KG1 (cell line): ENCODE measurements at regions not wholly inside any gene's neighbourhood (a gene's known extent, or its start where the extent isn't known, plus 50 kb on each side); places are given as distances from the start of the nearest gene placed in this dataset.
"Not testable (repeated sequence)": the region's sequence is repeated elsewhere in the genome, so short reads cannot be mapped to it uniquely, and the experiment has no call there.

Experiments
- DNase-seq: peaks from one replicate; lab custom pipeline; 2025; lab: John Stamatoyannopoulos, UW

DNA sequence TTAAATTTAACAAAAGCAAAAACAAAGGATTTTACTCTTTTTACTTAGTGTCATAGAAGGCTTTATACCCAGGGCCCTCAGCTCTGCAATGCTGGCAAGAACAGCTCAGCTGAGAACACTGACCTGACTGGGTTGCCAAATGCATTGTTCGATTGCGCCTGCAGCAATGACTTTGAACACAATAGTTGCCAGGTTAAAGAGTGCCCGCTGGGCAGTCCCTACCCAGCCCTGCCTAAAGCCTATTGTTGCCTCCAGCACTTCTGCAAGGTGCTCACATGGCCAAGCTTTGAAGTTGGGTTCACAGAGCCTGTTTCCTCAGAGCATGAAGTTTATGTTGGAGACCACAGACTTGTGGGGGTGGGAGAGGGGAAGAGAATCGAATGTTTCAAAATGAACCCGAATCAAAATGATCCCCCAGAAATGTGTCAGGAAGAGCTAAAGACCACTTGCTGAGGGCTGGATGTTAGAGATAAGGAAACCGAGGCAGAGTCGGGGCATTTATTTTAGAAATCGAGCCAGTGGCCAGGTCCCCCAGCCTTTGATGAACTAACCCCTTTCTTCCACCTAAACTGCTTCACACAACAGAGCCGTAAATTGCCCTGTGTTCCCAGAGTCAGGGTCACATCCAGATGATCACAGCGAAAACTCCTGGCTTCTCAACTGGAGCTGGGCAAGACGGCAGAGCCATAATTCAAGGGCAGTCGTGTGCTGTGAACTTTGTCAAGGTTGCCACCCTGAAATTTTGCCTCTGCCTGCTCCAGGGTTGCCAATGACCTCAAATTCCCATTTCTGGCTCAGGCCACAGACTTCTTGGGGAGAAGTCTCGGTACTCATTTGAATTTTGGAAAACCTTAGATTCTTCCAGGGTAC lies 55.0 kb downstream of the FOXA2 start:
- DNase-seq: no peak

DNA sequence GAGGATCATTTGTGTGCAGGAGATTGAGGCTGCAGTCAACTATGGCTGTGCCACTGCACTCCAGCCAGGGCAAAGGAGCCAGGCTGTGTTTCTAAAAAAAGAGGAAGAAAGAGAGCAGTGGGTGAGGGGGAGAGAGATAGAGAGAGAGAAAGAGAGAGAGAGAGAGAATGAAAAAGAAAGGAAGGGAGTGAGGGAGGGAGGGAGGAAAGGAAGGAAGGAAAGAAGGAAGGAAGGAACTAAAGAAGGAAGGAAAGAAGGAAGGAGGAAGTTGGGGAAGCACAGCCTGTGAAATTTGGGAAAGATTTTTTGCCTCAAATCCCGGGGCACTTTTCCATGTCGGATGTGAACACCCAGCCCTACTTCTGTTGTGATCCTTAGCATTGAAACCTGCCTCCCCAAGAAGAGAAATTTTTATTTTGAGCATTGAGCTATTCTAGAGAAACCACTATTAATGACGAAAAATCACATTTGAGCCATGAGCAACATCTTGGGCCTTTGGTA lies 57.8 kb downstream of the FOXA2 start:
- DNase-seq: no peak

DNA sequence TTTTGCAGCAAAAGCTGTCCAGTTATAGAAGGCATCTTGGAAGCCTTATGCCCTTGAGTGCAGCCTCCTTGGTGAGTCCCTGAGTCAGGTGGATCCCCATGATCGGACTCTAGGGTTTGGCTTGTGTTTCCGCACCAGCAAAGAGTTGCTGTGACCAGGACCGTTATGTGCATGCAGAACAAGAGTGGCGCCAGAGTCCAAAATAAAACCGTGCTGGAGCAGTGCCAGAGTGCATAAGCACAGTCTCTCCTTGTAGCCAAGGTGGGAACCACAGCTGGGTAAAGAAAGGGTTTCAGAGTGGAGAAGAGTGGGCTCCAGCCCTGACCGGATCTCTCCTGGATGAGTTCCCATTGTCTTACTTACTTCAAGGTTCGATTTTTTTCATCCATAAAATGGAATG lies 58.6 kb downstream of the FOXA2 start:
- DNase-seq: no peak

DNA sequence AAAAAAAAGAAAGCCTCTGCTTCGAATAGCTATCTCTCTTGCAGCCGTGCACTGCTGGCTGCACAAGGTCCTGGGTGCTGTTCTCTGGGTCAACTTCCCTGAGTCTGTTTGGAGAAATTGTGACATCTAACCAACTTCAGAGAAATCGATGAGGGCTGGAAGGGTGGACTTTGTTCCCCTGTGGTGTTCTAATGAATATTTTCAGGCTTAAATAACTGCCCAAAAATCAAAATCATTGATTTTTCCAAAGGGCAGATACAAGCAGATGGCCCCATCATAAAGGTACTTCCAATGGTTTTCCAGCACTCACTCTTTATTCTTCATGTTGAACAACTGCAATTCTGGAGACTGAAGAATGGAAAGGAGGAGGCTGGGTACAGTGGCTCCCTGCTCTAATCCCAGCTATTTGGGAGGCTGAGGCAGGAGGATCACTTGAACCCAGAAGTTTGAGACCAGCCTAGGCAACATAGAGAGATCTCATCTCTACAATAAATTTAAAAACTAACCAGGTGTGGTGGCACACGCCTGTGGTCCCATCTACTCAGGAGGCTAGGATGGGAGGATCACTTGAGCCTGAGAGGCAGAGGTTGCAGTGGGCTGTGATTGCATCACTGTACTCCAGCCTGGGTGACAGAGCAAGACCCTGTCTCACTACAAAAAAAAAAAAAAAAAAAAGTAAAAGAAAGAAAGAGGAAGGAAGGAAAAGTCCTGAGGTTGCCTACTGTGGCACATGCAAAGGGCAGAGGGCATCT lies 59.1 kb downstream of the FOXA2 start:
- no peak for DNase-seq

DNA sequence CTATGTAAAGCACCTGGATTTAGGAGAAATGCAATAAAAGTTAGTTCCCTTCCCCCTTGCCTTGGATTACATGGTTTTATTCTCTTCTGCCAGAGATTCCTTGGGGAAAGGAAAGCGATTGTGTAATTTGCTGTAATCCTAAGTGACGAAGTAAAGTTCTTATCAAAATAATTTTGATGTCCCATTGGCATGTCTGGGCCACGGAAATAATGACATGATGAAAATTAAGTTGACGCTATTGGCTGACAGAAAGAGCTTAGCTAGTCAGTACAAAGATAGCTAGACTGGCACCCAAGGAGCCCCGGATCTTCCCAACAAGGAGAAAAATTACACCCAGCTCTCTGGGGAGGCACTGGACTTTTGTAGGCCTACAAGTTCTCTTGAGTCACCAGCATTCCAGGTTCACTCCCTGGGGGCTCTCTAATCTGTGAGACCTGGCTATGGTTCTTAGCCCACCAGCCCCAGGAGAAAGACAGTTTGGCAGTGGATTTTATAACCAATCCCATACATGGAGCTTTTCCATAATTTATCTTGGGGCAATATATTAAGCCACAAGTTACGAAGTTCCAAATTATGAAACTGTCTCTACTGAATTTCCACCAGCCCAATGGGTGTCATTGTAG lies 59.9 kb downstream of the FOXA2 start:
- no peak for DNase-seq

DNA sequence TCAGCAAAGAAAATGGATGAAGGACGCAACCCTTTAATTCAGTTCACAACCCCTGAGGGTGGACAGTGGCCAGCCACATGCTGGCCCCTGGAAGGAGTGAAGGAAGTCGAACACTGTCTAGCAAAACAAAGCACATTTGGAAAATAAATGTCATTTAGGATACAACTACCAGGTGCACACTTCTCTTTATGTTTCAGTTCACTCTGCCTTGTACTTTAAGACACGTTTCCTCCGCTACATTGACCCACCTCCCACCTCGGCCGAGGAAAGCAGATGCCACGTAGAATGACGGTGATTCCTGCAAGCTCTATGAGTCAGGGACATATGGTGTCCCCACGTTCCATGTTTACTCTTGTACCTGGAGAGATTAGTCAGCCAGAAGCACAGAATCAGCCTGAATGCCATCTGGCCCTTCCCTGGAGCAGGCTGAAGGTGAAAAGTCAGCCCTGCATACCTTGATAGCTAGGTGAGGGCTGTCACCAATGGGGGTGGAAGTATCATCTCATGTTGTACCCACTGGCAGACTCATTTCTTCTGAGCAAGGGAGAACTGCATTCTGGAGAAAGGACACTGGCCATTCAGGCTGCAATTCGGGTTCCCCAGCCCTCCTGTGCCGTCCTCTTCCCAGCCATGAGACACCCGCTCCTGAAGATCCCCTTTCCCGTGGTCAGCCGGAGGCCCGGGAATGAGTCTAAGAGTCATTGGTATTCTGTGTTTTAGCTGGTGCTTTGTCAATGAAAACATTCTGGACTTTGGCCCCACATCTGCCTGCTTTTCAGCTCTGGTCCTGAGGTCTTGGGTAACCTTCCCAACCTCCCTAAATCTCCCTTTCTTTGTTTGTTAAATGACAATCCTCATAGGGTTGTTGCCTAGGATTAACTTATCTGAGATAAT lies 60.6 kb downstream of the FOXA2 start:
- no peak for DNase-seq

DNA sequence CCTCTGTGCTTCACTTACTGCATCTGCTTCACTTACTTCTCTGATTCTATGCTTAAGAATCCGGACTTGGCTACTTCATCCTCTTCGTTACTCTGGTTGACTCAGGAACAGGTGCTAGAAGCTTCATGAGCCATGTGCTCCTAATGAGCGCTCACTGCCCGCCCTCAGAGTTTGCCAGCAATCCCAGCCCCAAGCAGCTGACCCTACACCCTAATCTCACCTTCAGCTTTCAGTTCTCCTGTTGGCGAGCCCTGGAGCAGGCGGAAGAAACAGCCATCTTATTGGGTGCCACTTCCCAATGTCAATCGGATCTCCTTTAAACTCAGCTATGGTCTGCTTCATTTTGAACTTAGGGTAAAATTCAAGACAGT lies 61.3 kb downstream of the FOXA2 start:
- DNase-seq: no peak

DNA sequence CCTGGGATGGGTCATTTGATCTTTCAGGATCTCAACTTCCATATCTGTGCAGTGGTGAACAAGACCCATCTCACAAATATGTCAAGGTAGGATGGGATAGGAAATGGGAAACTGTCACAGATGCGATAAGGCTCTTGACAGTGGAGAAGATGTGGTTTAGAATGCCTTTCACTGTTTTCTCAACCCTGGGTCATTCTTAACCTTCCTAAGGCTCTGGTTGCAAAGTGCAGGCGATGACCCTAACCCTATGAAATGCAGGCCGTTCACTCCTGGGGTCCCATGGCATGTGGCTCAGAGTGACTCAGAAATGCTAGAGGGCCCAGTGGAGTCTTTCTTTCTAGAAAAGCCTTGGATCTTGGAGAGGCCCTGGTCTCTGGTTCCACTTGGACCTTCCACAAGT lies 61.7 kb downstream of the FOXA2 start:
- DNase-seq: no peak

DNA sequence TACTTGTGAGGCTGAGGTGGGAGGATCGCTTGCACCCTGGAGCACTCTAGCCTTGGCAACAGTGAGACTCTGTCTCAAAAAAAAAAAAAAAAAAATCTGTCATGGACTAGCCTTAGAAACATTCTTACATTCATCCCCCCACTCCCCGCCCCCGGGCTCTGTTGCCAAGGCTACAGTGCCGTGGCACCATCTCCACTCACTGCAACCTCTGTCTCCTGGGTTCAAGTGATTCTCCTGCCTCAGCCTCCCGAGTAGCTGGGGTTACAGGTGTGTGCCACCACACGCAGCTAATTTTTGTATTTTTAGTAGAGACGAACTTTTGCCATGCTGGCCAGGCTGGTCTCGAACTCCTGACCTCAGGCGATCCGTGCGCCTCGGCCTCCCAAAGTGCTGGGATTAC lies 62.4 kb downstream of the FOXA2 start:
- not testable (repeated sequence) for DNase-seq

DNA sequence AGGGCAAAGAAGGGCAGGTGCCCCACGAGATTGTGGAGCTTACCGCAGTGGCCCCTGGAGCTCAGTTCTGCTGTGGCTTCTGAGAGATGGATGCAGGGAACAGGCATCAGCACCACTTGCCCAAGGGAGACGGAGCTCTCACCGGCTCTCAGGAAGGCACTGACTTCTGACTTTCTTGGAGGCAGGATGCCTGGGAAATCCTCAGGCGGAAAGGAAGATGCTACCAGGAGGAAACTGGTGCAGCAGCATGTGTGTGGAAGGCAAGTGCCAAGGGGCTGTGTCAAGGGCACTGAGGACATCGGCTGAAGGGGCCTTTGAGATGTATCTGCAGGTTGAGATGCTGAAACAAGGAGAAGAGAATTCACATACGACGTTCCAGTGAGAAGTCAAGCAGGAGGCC lies 64.0 kb downstream of the FOXA2 start:
- DNase-seq: no peak

DNA sequence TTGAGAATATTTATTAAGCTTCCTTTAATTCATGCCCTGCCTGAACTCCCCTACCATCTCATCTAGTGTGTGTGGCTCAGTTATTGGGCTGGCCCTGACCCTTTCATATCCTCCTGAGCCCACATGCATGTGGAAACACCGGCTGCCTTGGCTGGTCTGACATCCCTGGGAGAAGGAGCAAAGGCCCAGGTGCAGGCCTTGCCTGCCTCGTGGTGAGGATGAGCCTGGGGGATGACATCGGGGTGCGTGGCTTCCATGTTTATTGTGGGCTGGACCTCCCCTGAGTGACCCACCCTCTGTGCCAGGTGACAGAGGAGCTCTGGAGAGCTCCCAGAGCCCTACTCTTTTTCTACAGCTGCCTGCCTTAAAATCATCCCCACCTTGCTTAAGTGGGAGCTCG lies 69.1 kb downstream of the FOXA2 start:
- no peak for DNase-seq

DNA sequence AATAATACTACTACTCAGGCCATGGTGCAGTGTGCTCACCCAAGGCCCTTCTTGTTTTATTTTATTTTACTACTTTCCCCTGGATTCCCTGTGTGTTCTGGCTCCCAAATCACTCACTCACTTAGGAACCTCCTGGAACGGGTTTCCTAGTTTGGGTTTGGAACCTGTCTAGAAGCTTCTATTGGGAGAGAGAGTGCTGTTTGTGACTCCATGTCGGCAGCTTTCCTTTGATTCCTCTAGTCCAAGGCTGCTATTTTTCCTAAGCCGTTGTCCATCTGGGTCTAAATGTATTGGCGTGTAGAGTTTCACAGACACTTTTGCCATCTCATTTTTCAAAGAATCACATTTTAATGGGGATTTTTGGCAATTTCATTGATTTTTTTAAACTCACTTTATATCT lies 70.8 kb downstream of the FOXA2 start:
- no peak for DNase-seq

DNA sequence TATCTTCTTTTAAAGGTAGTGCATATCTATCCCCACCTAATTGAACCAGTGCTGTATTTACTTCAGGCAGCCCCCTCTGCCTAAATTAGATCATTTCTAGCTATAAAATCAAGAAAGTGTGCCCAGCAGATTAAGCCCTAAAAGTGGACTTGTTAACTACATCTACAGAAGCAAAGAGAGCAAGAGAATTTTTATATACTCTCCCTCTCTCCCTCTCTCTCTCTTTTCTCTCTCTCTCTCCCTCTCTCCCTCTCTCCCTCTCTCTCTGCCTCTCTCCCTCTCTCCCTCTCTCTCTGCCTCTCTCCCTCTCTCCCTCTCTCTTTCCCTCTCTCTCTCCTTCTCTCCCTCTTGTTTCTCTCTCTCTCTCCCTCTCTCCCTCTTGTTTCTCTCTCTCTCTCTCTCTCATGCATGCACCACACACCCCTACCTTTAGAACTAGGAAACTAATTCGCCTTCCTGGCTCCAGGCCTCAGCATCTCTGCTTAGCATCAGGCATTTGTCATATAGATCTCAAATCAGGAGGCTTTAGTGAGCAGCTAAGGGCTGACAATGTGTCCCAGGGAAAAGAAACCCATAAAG lies 71.4 kb downstream of the FOXA2 start:
- no peak for DNase-seq

DNA sequence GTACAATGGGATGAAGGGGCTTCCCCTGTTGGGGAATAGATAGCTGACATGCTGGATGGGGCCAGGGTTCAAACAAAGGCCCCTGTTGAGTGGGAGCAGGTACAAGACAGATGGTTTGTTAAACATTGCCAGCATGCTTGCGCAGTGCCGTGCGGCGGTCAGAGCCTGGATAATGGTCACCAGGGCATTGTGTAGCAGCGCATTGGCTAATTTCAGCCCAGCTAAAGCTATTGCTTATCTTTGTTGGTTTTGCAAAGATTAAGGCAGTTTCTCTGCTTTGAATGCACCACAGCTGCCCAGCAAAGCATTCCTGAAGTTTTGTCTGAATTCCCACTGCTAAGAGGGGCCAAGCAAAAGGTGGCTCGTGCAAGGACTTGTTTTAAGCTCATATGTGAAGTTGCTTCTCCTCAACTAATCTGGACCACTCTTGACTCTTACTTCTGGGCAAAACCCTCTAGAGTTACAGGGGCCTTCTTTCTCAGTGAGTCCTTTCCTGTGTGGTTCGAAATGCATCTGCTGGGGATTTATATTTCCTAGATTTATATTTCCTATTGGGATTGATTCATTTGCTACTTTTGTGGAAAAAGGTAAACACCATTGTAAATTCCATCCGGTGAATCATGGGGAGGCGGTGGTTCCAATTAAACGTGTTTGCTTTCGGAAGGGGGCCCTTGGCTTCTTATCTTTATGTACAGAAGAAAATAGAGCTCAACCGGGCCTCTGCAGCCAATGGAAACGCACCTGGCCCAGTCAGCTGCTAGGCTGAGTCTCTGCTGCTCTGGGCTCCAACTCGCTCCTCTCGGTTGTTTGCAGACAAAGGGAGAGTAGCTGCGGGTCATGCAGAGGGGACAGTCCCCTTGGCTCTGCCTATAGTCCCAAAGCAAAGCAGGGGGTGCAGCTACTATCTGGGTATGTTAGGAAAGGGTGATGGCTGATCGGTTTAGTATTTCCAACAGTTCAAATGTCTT lies 72.1 kb downstream of the FOXA2 start:
- no peak for DNase-seq

DNA sequence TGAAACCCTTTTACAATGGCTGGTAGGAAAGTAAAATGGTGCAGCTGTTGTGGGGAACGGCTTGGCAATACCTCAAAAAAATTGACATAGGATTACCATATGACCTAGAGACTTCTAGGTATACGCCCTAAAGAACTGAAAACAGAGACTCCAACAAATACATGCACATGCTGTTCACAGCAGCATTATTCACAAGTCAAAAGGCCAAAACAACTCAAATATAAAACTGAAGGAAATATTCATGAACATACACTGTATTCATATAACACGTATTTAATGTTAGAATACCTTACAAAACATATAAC lies 74.6 kb downstream of the FOXA2 start:
- no peak for DNase-seq

DNA sequence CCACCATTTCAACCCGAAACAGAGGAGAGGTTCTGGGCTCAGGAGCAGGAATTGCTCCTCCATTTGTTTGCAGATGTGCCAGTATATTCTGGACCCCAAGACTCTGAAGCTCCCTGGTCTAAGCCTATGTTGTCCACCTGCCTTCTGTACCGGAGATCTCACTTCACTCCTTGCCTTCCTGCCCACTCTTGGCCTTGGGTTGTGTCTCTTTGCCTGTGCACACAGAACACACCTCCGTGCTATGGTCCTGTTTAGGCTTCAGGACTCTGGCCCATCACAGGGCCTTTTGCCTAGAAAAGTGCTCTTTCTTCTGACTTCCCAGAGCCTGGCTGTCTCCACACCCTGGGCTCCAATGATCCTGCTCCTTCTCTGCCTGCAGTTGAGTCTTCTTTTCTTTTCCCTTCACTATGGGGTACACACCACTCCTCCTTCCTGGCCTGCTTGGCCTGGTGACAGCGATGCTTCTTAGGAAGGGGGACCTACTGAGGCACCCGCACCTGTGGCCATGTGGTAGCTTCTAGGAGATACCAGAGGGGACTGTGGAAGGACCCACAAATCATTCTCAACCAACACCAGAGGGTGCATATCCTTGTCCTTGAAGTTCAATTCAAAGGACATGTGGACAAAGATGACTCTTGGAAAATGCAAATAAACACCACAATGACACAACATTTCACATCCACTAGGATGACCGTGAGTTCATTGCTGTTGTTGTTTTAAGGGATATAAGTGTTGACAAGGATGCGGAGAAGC lies 75.1 kb downstream of the FOXA2 start:
- no peak for DNase-seq

DNA sequence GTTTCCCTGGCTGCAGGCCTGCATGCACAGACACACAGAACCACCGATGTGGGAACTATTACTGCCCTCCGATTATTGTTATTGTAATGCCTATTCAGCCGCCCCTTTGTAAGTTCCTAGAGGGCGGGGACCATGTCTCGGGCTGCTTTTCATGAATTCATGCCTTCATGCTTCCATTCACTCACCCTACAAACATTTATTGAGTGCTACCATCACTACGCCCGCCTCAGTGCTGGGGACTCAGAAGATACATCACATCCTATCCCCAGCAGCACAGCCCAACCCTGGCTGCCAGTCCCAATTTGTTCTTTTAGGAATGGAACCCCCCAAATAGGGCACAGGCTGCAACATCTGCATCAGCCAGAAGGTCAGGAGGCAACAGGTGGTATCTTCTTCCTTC lies 75.9 kb downstream of the FOXA2 start:
- DNase-seq: no peak

DNA sequence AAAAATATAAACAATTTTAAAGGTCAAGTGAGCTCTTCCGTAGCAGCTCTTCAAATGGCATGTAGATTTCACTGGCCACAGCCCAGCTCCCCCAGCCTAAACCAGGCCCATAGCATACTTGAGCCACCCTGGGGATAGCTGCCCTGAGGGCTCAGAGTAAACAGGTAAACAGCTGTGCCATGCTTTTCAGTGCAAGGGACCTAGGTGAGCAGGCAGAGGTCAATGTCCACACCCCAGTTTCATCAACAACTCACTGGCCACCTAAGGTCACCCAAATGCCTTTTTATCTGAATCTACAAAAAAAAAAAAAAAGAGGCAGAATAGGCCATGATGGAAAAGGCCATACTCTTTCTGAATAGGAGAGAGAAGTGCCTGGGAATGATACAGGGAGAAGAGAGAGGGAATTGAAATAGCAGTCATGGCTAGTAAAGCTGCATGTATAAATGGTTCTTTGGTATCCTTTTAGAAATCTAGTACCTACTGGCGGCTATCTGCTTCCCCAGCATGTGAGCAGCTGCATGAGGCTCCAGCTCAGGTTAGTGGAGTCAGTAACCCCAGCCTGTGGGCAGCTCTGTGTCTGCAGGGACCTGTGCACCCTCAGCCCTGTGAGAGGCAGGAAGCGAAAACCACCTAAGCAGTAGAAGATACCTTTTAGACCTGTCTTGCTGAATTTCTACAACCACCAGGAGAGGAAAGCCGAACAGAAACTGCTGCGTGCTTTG lies 77.0 kb downstream of the FOXA2 start:
- DNase-seq: no peak

DNA sequence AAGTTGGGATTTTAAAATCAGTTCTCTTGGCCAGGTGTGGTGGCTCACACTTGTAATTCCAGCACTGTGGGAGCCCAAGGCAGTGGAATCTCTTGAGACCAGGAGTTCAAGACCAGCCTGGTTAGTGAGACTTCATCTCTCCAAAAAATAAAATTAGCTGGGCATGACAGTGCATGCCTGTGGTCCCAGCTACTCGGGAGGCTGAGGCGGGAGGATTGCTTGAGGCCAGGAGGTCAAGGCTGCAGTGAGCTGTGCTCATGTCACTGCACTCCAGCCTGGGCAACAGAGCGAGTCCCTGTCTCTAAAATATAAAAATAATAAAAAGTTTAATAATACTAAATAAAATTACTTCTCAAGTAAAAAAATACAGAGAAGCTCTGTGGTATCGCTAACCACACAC lies 77.5 kb downstream of the FOXA2 start:
- no peak for DNase-seq
